H9 (cell line): ENCODE measurements at regions not wholly inside any gene's neighbourhood (a gene's known extent, or its start where the extent isn't known, plus 50 kb on each side); places are given as distances from the start of the nearest gene placed in this dataset.

Experiments
- DNase-seq: peaks from one replicate; pipeline ENCODE4 v3.0.0-alpha.2; 2017
- H2AFZ ChIP-seq: one replicate; pipeline ENCODE4 v1.6.1; 2013; ENCODE audit warnings: mild to moderate bottlenecking, low read length, control low read depth, moderate library complexity
- H2AK5ac ChIP-seq: 2 replicates; pipeline ENCODE4 v1.6.1; 2013; ENCODE audit warnings: low read length, control low read depth, mixed read lengths; ENCODE audit not compliant: insufficient read length
- H2BK120ac ChIP-seq: one replicate; pipeline ENCODE4 v1.6.1; 2013; ENCODE audit warnings: low read depth, mild to moderate bottlenecking, low read length, control low read depth, inconsistent platforms; ENCODE audit not compliant: poor library complexity, severe bottlenecking
- H2BK12ac ChIP-seq: 2 replicates; pipeline ENCODE4 v1.6.1; 2013; ENCODE audit warnings: low read length, control low read depth, mixed read lengths, low read depth; ENCODE audit not compliant: insufficient read length
- H2BK15ac ChIP-seq: 2 replicates; pipeline ENCODE4 v1.6.1; 2013; ENCODE audit warnings: low read depth, low read length, control low read depth
- H2BK20ac ChIP-seq: one replicate; pipeline ENCODE4 v1.6.1; 2013; ENCODE audit warnings: low read depth, mild to moderate bottlenecking, low read length, control low read depth, inconsistent platforms; ENCODE audit not compliant: poor library complexity, severe bottlenecking
- H2BK5ac ChIP-seq: 2 replicates; pipeline ENCODE4 v1.6.1; 2013; ENCODE audit warnings: low read length, control low read depth, mixed read lengths; ENCODE audit not compliant: insufficient read length
- H3K14ac ChIP-seq: 2 replicates; pipeline ENCODE4 v1.6.1; 2013; ENCODE audit warnings: low read length, control low read depth; ENCODE audit not compliant: insufficient read depth
- H3K18ac ChIP-seq: 2 replicates; pipeline ENCODE4 v1.6.1; 2013; ENCODE audit warnings: low read depth, mild to moderate bottlenecking, mixed read lengths, low read length, control low read depth; ENCODE audit not compliant: insufficient read length
- H3K23ac ChIP-seq: 2 replicates; pipeline ENCODE4 v1.6.1; 2013; ENCODE audit warnings: low read length, control low read depth, mixed read lengths, low read depth; ENCODE audit not compliant: insufficient read length
- H3K23me2 ChIP-seq: 2 replicates; pipeline ENCODE4 v1.6.1; 2013; ENCODE audit warnings: low read depth, mild to moderate bottlenecking, mixed read lengths, low read length, control low read depth; ENCODE audit not compliant: insufficient read length, poor library complexity, severe bottlenecking
- H3K27ac ChIP-seq: 2 replicates; pipeline ENCODE4 v1.5.1; 2013; ENCODE audit warnings: low read length, control low read depth, mixed read lengths, low read depth; ENCODE audit not compliant: insufficient read length
- H3K27me3 ChIP-seq: 2 replicates; pipeline ENCODE4 v1.6.1; 2013; ENCODE audit warnings: low read length, control low read depth, inconsistent platforms; ENCODE audit not compliant: insufficient read depth
- H3K4ac ChIP-seq: 2 replicates; pipeline ENCODE4 v1.6.1; 2013; ENCODE audit warnings: low read depth, mild to moderate bottlenecking, control low read depth, inconsistent platforms, low read length, moderate library complexity
- H3K4me1 ChIP-seq: 2 replicates; pipeline ENCODE4 v1.6.1; 2013; ENCODE audit warnings: low read length, control low read depth, inconsistent platforms; ENCODE audit not compliant: insufficient read depth
- H3K4me2 ChIP-seq: 2 replicates; pipeline ENCODE4 v1.6.1; 2013; ENCODE audit warnings: low read length, control low read depth, mixed read lengths; ENCODE audit not compliant: insufficient read length, insufficient read depth
- H3K56ac ChIP-seq: 2 replicates; pipeline ENCODE4 v1.6.1; 2013; ENCODE audit warnings: low read depth, mild to moderate bottlenecking, mixed read lengths, low read length, control low read depth; ENCODE audit not compliant: insufficient read length
- H3K79me1 ChIP-seq: 2 replicates; pipeline ENCODE4 v1.6.1; 2013; ENCODE audit warnings: low read depth, mild to moderate bottlenecking, moderate library complexity, low read length, control low read depth, inconsistent platforms; ENCODE audit not compliant: insufficient read depth, poor library complexity, severe bottlenecking
- H3K79me2 ChIP-seq: 2 replicates; pipeline ENCODE4 v1.6.1; 2013; ENCODE audit warnings: low read length, control low read depth, inconsistent platforms; ENCODE audit not compliant: insufficient read depth
- H3K9ac ChIP-seq: 2 replicates; pipeline ENCODE4 v1.6.1; 2013; ENCODE audit warnings: low read length, control low read depth, mixed read lengths; ENCODE audit not compliant: insufficient read length; ENCODE audit errors: extremely low read depth
- H3K9me3 ChIP-seq: one replicate; pipeline ENCODE4 v1.6.1; 2013; ENCODE audit warnings: low read depth, low read length, inconsistent platforms; ENCODE audit not compliant: control insufficient read depth
- H3T11ph ChIP-seq: one replicate; pipeline ENCODE4 v1.6.1; 2013; ENCODE audit warnings: mild to moderate bottlenecking, low read length, control low read depth, inconsistent platforms
- H4K20me1 ChIP-seq: one replicate; pipeline ENCODE4 v1.6.1; 2013; ENCODE audit not compliant: control insufficient read depth, insufficient read length, insufficient read depth
- H4K5ac ChIP-seq: 2 replicates; pipeline ENCODE4 v1.6.1; 2013; ENCODE audit warnings: low read depth, mild to moderate bottlenecking, mixed read lengths, low read length, control low read depth; ENCODE audit not compliant: insufficient read length
- H4K8ac ChIP-seq: replicated peaks from 2 replicates; pipeline ENCODE4 v1.6.1; 2013; ENCODE audit warnings: low read length, control low read depth, mixed read lengths, low read depth; ENCODE audit not compliant: insufficient read length
- H4K91ac ChIP-seq: 2 replicates; pipeline ENCODE4 v1.6.1; 2013; ENCODE audit warnings: low read depth, mild to moderate bottlenecking, moderate library complexity, mixed read lengths, low read length, control low read depth; ENCODE audit not compliant: insufficient read length
- H3K27ac Mint-ChIP-seq, 3 experiments: 2 replicates in 2 of 3; 3 replicates in 1 of 3; pipeline ENCODE4 v1.8.0; 2020 to 2021; ENCODE audit warnings: mixed read lengths in 3 of 3, mild to moderate bottlenecking in 1 of 3, moderate library complexity in 1 of 3
- H3K27me3 Mint-ChIP-seq: 2 replicates; pipeline ENCODE4 v1.8.0; 2021; ENCODE audit warnings: low read depth, mild to moderate bottlenecking, moderate library complexity, mixed read lengths
- H3K36me3 Mint-ChIP-seq, 3 experiments: 2 replicates in 2 of 3; 3 replicates in 1 of 3; pipeline ENCODE4 v1.8.0; 2020 to 2021; ENCODE audit warnings: low read depth in 3 of 3, mixed read lengths in 3 of 3; ENCODE audit not compliant: insufficient read depth in 1 of 3
- H3K4me1 Mint-ChIP-seq, 2 experiments: 2 replicates each; pipeline ENCODE4 v1.8.0; 2020; ENCODE audit warnings: mixed read lengths in 2 of 2
- H3K4me3 Mint-ChIP-seq, 2 experiments: 2 replicates in 1 of 2; 3 replicates in 1 of 2; pipeline ENCODE4 v1.8.0; 2020 to 2021; ENCODE audit warnings: mild to moderate bottlenecking in 2 of 2, mixed read lengths in 2 of 2, moderate library complexity in 1 of 2
- H3K9me3 Mint-ChIP-seq, 2 experiments: 2 replicates in 1 of 2; 3 replicates in 1 of 2; pipeline ENCODE4 v1.8.0; 2020; ENCODE audit warnings: mild to moderate bottlenecking in 2 of 2, mixed read lengths in 2 of 2, moderate library complexity in 1 of 2
- CTCF ChIP-seq: fragments of 200-600 bp; sonication (generic); conservative IDR thresholded peaks from 3 replicates; pipeline ENCODE4 v1.8.0; 2021; ENCODE audit warnings: antibody characterized with exemption, mild to moderate bottlenecking

DNA sequence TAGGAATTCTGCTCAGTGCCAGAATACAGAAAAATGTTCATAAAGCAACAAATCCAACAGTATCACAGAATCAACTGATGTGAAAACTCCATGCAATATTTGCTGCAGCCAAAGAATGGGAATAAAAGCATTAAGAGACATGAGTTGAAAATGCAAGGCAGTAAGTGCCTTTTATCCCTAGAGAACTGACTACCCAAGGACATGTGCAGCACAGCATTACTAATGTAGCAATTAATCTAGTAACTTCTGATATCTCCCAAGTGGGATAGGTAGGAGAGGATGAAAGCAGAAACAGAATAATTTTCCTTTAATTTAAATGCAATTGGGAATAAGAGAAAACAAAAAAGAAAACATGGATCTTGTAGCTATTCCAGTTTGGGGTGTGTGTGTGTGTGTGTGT, 497.5 kb upstream of the CBLB start:
- no peaks in the 10 kb centered on the region for H3K27me3 Mint-ChIP-seq
- H3K4me2 ChIP-seq = no peak overlapping the region
- H3K4ac ChIP-seq = no peak overlapping the region
- no peak for TF ChIP-seq CTCF
- no peak overlapping the region for H2AK5ac ChIP-seq
- no peaks in the 10 kb centered on the region for H3K27me3 ChIP-seq
- no peak overlapping the region for H3K27ac Mint-ChIP-seq
- H4K8ac ChIP-seq = no peak overlapping the region
- no peak overlapping the region for H3K27ac ChIP-seq
- H2BK5ac ChIP-seq = no peak overlapping the region
- no peak overlapping the region for H4K5ac ChIP-seq
- DNase-seq = no peak
- no peak overlapping the region for H2BK120ac ChIP-seq
- H3K23ac ChIP-seq = no peak overlapping the region
- H2BK20ac ChIP-seq = no peak overlapping the region
- no peak overlapping the region for H3K4me3 Mint-ChIP-seq
- H4K20me1 ChIP-seq = no peaks in the 10 kb centered on the region
- no peak overlapping the region for H3K14ac ChIP-seq
- H3K4me1 ChIP-seq = no peaks in the 10 kb centered on the region
- no peak overlapping the region for H3K18ac ChIP-seq
- H3K4me1 Mint-ChIP-seq = no peaks in the 10 kb centered on the region
- no peak overlapping the region for H4K91ac ChIP-seq
- no peaks in the 10 kb centered on the region for H3K79me2 ChIP-seq
- H3K9me3 Mint-ChIP-seq = no peaks in the 10 kb centered on the region; a peak in 3 of 5 replicates
- no peaks in the 10 kb centered on the region for H3K23me2 ChIP-seq
- no peak overlapping the region for H2BK15ac ChIP-seq
- no peak overlapping the region for H2BK12ac ChIP-seq
- no peaks in the 10 kb centered on the region for H3K79me1 ChIP-seq
- no peak overlapping the region for H3K56ac ChIP-seq
- H3K9ac ChIP-seq = no peak overlapping the region
- H3K9me3 ChIP-seq = no peaks in the 10 kb centered on the region
- no peak overlapping the region for H3T11ph ChIP-seq
- H2AFZ ChIP-seq = no peak overlapping the region
- H3K36me3 Mint-ChIP-seq = peaks cover 0 to 4% (median 2%) of the 10 kb centered on the region in 3 experiments; a peak in 1 of 7 replicates
